ENCODE measurements at regions not wholly inside any gene's neighbourhood (a gene's known extent, or its start where the extent isn't known, plus 50 kb on each side); places are given as distances from the start of the nearest gene placed in this dataset.

DNA sequence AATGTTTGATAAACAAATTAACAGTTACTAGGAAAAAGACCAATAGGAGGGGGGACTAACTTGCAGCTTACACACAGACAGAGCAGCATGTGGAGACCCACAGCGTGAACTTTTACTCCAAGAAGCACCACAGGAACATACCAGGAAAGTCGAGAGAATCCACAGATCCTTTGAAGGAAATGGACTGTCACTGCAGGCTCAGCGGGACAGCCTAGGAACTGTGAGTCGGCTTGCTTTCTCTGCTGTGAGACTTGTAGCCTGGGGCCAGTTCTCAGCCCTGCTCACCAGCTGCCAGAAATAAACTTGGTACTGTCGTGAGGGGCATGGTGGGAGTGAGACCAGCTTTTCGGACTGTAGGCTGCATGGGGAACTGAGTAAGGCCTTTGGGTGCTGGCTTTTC, 1211.5 kb downstream of the PCDH17 start:
- no peak for DNase-seq

DNA sequence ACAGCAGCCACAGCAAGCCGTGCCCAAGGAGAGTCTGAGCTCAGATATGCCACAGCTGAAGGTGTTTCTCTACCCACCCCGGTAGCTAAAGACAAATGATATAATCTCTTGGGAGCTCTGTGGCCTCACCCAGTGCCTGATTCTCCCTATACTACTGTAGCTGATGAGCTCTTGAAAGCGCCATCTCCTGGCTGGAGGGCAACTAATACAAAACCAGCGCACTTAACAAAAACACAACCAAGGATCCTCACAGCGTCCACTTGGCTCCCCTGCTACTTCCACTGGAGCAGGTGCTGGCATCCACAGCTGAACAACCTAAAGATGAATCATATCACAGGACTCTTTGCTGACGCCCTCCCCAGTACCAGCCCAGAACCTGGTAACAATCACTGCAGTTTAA, 1212.0 kb downstream of the PCDH17 start:
- no peak for DNase-seq

DNA sequence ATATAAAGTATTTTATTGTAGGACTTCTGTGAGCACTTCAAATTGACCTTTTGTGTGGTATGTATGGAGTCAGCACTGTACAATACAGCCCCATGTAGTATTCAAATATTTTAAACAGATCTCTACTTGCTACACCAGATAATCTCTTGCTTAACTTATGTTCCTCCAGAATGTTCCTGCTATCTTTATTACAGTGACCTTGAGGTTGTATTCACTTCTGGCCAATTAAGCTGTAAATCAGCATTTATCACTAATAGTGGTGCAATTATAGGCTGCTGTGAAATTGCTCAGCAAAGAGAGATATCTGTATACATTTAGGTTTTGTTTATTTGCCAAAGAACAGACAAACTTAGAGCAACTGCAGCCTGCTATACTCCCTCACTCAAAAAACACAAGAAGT, 1218.6 kb downstream of the PCDH17 start:
- peak; percentile 18 for DNase-seq

DNA sequence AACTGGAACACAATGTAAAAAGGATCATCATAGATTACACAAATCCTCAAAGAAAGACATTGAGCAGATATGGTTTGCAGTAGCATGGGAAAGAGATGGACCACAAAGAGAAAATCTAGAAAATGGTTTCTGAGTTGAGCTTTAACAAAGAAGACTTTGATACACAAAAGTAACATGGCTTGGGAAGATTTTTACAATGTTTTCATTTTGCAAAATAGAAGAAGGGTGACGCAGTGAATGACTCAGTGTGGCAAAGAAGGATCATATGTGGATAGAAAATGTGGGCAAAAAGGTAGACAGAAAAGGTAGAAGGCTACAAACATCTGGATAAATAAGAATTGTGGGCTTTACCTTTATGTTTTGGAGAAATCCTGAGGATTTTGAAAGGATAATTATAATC, 1220.5 kb downstream of the PCDH17 start:
- no peak for DNase-seq

DNA sequence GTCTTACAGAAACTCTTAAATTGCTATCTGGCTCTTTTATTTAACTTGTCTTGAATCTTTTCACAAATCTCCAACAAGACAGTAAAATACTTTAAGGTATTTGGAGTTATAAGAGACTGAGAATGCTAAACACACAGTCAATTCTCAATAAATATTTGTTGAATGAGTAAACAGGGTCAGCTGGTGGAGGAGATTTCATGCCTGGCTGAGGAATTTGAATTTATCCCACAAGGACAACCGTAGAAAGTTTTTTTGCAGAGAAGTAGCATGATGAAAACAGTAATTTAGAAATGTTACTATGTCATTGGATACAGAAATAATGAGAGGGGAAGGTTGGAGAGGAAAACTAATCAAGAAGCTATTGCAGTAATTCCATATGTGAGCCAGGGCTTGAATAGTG, 1223.7 kb downstream of the PCDH17 start:
- no peak for DNase-seq

DNA sequence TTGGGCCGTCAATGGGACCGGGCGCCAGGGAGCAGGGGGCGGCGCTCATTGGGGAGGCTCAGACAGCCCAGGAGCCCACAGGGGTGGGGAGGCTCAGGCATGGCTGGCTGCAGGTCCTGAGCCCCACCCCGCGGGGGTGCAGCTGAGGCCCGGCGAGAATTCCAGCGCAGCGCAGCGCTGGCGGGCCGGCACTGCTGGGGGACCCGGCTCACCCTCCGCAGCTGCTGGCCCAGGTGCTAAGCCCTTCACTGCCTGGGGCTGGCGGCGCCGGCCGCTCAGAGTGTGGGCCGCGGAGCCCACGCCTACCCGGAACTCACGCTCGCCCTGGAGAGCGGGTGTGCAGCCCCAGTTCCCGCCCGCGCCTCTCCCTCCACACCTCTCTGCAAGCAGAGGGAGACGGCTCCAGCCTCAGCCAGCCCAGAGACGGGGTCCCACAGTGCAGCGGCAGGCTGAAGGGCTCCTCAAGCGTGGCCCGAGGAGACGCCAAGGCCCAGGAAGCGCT, 1227.4 kb downstream of the PCDH17 start:
- no peak for DNase-seq

DNA sequence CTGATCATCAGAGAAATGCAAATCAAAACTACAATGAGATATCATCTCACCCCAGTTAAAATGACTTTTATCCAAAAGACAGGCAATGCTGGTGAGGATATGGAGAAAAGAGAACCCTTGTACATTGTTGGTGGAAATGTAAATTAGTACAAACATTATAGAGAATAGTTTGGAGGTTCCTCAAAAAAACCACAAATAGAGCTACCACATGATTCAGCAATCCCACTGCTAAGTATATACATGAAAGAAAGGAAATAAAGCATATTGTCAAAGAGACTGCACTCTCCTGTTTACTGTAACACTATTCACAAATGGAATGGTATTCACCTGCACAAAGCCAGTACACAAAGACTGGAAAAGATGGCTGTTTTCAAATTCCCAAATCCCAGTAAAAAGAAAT, 1233.7 kb downstream of the PCDH17 start:
- no peak for DNase-seq

DNA sequence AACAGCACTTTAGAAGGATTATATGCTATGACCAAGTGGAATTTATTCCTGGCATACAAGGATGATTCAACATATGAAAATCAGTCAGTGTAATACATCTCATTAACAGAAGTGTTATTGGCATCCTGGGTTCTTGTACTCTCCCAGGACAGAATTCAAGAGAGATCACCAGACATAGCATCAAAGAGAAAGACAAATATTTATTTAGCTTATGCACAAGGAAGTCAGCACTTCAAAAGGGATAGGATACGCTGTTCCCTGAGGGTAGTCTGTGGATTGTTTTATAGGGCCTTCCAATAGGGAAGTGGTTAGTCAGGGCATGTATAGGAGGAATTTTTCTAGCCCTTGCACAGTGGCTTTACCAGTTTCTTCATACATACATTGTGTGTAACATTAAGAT, 1238.0 kb downstream of the PCDH17 start:
- DNase-seq, result peak; percentile 24

DNA sequence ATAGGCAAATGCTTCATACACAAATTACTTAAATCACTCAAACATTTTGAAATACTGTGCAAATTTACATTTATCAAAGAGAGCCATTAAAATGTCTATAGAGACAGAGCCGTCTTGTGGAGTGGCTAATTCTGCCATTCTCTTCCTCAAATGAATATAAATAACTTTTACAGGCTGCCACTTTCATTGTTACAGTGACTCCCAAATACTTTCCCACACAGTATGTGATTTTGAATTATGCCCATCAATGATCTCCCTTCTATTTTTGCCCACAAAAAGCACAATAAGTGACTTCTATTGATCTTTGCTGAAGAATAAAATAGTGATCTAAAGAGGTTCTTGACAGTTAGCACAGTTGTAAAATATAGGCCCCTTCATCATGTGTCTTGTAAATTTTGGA, 1244.9 kb downstream of the PCDH17 start:
- peak; percentile 26 for DNase-seq

DNA sequence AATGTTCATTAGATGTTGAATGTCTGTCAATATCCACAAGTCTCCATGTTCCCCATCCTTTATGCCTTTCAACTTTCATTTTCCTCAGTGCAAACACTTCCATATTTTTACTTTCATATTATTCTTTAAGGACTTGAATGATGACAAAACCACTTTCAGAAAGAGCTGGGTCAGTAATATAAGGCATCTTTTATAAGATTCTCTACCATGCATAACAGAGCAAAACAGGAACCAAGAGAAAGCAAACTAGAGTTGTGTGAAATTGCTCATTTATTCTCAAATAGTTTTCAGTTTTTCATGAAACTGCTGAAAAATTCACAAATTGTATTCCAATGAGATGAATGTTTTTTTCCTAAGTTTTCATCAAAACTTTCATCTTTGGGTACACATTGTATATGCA, 1247.6 kb downstream of the PCDH17 start:
- no peak for DNase-seq

DNA sequence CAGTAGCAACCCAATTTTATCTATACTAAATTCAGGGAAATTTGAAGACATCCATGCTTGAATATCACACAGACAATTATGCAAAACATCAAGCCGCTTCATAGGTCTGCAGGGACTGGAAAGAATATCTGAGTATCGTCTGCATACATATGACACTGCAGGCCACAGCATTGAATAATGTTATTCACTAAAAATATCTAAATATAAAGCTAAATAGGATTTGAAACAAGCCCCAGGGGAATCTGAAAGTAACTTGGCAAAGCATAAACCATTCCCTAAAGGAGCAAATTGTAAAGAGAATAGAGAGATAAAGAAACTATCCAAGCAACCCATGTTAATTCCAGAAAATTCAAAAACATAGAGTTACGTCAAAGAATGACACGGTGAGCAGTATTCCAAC, 1251.0 kb downstream of the PCDH17 start:
- no peak for DNase-seq

DNA sequence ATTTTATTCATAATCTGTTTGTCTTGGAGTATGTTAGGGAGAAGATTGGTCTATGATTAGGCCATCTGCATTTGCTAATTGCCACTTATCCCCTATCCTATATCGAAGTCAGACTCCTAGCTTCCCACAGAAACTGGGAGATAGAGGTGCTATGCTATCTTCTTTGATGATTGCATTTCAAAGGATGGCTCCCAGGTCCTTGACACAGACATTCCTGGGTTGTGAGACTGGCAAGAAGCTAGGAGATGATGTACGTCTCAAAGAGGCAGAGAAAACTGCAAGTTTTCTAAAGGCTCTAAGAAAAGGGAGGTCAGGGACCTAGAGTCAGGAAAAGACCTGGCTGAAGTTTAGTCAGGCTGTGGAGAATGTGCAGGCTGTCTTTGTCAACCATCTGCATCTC, 1251.9 kb downstream of the PCDH17 start:
- DNase-seq, result no peak

DNA sequence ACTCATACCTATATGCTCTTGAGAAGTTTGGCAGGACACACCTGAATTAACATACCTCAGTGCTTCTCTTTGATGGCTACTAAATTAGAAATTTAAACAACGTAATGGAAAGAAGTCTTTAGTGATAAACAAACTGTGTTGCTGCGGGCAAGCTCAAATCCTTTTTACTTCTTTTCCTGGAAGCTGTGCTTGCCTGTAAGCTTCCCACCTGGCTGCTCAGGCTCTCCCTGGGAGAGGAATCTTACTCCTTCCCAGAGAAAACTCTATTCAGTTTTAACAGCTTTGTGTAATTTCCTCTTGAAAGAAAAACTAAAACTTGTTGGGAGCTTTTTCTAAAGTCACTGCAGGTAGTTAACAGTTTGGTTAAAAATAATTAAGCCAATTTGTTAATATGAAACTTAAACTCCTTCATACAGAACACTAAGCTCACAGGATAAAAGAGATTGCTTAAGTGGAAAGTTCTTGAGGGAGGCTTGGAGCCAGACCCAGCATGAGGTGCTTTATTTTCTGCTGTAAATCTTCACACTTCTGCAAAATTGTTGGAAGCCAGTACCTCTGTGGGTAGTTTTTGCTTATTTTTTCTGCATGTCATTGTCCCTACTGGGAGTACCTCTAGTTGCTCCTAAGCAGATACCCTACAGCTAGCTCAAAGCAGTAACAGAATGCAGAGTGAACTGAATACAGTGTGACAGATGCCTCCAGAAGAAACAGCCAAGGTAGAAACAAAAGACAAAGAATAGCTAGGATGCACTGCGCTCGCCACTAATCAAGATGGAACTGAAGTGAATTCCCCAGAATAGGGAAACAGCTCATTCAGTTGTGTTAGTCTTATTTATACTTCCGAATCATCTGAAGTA, 1253.0 kb downstream of the PCDH17 start:
- no peak for DNase-seq

DNA sequence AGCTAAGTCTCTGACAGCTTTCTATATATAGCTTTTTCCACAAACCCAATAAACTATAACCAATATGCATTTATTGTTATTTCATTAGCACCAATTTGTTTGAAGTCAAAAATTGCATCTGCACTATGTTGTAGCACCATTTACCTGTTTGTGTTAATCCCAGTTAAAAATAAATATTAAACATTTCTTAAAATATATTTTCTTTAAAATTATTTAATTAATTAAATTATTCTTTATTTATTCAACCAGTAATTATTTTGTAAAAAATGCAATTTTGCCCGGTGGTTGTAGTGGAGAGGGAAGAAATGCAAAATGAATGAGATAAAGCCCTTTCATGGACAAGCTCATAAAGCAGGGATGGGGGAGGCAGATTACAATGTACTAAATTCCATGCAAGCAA, 1257.9 kb downstream of the PCDH17 start:
- no peak for DNase-seq

DNA sequence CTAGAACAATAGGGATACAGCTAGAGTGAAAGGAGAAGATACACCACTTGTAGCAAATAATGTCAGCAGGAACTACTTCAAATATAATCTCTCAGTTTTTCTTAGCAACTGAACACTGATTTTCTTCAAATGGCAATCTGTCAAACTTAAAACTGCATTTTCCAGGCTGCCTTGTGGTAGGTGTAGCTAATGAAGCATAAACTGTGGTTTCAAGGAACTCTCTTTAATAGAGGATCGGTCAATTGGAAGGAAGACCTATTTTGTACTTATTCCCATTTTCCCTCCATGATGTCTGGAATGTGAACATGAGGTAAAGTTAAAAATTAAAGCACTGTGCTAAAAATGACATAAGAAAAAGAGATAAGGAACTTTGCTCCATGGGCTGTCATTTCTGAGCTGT, 1261.9 kb downstream of the PCDH17 start:
- no peak for DNase-seq

DNA sequence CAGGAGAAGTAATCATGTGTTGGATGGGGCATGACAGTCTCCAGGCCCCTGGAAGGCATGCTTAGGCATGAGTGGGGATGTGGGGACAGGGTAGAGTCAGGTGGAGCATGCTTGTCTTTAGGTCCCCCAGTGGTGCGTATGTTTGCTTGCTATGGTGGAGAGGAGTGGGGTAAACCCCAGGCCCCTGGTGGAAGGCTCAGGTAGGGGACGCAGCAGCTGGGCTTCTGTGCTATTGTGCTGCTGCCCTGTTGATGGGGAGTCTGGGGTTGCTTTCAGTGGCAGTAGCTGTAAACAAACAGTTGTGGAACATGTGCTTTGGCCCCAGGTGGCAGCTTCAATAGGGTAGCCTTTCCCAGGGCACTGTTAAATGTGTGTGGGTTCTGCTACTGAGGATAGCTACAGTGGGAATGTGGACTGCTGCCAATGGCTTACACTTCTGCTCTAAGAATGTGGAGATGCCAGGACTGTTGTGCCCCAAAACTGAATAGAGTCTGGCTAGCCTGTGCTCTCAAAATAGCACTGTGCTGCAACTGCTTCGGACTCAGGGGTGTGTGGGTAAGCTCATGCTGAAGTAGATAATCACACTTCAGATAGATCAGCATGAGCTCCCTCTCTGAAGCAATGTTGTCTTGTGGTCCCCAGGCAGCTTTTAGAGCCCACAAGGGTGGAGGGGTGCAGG, 1257.3 kb downstream of the DIAPH3 start:
- no peak for DNase-seq

DNA sequence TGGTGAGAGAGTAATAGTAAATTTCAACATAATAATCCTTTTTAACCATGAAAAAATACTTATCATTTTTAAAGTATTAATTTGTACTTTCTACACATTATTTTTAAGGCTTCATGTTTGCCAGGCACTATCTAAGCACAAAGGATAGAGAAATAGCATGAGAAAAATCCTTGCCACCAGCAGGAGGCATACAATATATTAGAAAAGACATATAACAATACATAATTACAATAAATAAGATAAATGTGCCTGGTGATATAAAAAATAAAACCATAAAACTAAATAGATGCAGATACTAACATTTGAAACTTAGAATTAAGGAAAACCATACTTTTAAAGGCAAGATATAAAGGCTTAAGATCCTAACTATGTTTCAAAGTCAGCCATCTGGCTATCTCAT, 1256.4 kb downstream of the DIAPH3 start:
- no peak for DNase-seq

DNA sequence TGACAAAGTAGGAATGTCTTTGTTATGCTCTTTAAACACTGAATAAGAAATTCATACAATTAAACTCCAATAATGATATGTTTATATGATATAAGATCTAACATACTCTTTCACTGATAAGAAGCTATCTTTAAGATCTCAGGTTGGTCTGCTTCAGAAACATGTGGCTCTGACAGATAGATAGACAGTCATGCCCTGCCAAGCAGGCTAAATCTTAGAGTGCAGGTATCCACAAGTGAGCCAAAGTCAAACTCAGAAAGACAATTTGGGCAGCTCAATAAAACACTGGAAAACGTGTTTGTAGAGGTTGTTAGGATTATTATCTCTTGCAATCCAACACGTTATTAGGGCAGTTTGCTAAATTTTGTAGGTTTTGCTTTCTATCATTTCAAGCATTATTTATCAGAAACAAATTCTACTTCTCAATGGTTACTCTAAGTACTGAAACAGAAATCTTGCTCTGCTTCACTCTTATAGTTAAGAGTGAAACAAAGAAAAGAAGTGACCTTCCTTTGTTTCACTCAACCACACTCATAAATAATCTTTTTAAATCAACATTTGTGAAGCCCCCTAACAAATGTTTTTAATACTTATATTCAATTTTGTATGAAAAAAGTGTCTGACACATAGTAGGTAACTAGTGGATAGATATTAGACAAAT, 1255.6 kb downstream of the DIAPH3 start:
- DNase-seq, result no peak

DNA sequence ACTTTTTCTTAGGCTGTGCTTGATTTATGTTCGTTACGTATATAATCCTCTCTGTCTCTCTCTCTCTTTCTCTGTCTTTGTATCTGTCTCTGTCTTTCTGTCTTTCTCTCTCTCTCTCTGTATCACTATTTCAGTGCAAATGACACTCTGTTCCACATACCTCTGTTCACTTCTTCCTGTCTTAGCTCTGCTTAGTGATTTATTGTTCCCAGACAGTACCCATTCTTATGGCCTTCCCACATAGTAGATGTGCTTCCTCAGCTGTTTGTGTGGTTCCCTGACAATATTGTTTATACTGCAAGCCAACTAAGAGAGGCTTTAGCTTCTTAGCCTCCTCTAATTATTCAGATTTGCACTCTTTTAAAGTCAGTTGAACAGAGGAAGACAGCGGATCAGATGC, 1244.2 kb downstream of the DIAPH3 start:
- no peak for DNase-seq

DNA sequence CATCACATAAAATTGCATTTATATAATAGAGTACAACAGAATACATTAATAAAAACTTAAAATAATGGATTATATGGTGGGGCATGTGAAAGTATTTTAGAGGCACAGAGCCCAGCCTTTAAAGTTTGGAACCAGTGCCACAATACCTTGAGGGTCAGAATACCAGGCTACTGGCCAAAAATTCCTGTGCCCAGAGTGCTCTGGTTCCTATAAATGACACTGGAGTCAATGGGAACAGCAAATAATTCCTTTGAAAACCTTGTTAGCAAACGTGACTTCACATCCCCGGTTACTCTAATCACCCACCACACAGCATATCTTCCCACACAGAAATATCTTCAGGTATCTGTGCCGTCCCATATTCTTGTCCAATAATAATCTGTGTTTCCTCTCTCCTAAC, 1242.6 kb downstream of the DIAPH3 start:
- DNase-seq, result no peak

DNA sequence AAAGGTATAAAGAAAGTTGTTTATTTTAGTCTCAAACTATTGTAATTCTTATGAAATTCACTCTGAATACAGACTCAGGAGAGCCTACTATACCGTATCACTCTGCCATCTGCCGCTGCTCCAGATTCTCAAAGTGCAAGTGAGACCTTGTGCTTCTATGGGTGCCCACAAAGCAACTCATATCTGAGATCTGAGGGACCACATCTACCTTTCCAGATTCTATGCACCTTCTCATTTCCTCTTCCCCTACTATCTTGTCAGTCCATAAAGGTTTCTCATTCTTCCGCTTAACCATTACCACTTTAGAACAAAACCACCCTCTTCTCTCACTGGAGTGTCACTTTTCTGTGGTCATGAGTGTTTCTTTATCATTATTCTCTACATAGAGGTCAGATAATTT, 1236.9 kb downstream of the DIAPH3 start:
- no peak for DNase-seq

DNA sequence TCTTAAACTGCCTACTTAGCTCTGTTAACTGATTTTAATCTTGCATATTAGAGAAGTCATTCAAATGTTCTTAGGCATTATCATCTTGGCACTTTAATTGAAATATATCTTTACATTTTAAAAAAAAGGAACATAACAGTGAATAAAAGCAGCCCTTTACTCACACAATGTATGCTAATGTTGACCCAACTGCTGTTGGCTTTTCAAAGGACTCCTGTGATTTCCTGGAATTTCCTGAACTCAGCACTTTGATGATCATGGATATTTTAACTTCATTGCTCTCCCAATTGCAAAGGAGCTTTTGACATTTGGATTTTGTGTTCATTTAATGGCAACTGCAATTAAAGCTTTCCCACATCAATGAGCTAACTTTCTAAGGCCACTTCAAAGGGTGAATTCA, 1230.3 kb downstream of the DIAPH3 start:
- DNase-seq, result no peak

DNA sequence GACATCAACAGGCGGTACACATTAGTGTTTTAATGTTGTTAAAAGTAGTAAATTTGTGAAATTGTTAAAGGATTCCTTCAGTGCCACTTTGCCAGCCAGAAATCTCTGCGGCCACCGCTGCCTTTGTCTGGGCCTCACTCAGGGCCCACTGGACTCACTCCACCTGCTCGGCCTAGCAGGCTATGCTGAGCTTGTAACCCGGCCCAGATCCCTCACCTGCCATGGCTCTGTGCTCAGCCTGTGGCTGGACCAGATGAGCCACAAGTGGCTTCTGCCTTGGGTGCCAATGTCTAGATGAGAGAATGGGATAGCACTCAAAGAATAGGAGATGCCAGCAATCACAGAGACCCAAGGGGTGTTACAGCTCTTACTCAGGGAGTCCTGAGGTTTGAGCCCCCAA, 1228.0 kb downstream of the DIAPH3 start:
- DNase-seq, result no peak

DNA sequence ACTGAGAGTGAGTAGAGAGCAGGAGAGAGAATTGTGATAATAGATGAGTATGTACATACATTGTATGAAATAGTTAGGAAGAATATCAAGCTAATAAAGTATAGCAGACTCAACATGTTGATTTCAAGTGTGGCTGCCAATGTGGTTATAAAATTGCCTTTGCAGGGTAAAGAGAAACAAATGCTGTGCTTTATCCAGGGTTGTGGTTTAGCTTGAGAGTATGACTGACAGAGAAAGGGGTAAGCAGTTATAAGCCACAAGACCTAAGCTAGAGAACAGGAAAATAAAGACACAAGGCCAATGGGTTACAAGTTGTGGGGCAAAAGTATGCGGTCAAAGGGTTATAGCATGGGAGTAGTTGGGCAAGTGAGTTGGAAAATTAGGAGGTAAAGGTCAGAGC, 1217.5 kb downstream of the DIAPH3 start:
- DNase-seq, result no peak
